ENCODE measurements at regions not wholly inside any gene's neighbourhood (a gene's known extent, or its start where the extent isn't known, plus 50 kb on each side); places are given as distances from the start of the nearest gene placed in this dataset.

DNA sequence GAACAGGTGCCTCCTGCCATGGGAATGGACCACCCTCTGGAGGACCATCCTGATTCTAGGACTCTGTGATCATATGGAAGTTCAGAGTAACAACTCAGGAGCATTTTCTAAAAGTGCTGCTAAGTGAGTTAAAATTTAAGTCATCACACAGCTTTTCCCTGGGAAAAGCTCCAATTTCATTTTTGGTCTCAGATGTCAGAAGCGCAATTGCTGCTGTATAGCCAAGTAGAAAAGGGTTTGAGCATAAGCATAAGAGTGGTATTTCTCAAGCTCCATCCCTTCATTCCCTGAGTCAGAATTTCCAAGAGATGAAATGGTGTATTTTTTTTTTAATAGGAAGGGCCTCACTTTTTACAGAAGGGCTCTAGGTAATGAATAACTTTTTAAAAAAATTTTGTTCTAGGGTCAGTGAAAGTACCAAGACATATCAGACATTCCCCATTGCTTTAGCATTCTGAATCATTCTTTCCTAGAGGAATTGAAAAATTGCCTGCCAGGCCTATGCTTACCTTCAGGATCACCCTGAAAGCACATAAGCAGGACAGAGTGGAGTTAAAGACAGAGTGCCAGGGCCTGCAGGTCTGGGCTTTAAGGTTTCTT, 564.5 kb upstream of the ISX start:
- Histone ChIP-seq H3K27ac (ENCODE audit: extremely low read length, insufficient read depth, low read length) (no peak overlapping the region), H2AFZ (ENCODE audit: low read length) (no peak overlapping the region), H3K9ac (ENCODE audit: insufficient read depth, low read depth, low read length) (no peak overlapping the region), H3K36me3 (replicated peaks in 1 of 2; ENCODE audit: control insufficient read depth in 1 of 2, insufficient read depth in 2 of 2, low read length in 2 of 2) (no peaks in the 10 kb centered on the region), H3K9me3 (ENCODE audit: low read length) (peaks cover 9% of the 10 kb centered on the region; the same call in 1 of the 2 replicates), H3K4me1 (ENCODE audit: insufficient read depth, low read length) (no peaks in the 10 kb centered on the region), H3K27me3 (ENCODE audit: control insufficient read depth in 1 of 2, insufficient read depth in 2 of 2, low read length in 2 of 2) (no peaks in the 10 kb centered on the region), H3K4me2 (ENCODE audit: low read depth, low read length) (no peak overlapping the region), H4K20me1 (ENCODE audit: insufficient read depth, low read length) (no peaks in the 10 kb centered on the region), H3K4me3 (replicated peaks in 1 of 3; ENCODE audit: insufficient read depth in 1 of 3, low read depth in 2 of 3, low read length in 3 of 3) (no peak overlapping the region), H3K79me2 (ENCODE audit: insufficient read depth, low read length) (no peaks in the 10 kb centered on the region)
- 6% methylated on average over 1 of the region's 1 CpG for WGBS (ENCODE audit: low lambda C conversion rate)
- ChIA-PET CTCF (ENCODE audit: low intra/inter-chr PET ratio, low total read pairs) (no interaction called here), POLR2A (no interaction called here)
- TF ChIP-seq ZNF280B (CRISPR knock-in tag; IDR thresholded peaks at IDR 0.05; ENCODE audit: borderline replicate concordance), result no peak
- TF ChIP-seq BRF2 (CRISPR knock-in tag; IDR thresholded peaks at IDR 0.05), result no peak
- TF ChIP-seq, protein P1, sequence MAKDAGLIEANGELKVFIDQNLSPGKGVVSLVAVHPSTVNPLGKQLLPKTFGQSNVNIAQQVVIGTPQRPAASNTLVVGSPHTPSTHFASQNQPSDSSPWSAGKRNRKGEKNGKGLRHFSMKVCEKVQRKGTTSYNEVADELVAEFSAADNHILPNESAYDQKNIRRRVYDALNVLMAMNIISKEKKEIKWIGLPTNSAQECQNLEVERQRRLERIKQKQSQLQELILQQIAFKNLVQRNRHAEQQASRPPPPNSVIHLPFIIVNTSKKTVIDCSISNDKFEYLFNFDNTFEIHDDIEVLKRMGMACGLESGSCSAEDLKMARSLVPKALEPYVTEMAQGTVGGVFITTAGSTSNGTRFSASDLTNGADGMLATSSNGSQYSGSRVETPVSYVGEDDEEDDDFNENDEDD (CRISPR knock-in tag; IDR thresholded peaks at IDR 0.05; ENCODE audit: borderline replicate concordance), result no peak
- TF ChIP-seq FIP1L1 (IDR thresholded peaks at IDR 0.05; ENCODE audit: borderline replicate concordance, insufficient read depth, low read depth, low read length), result no peak
- TF ChIP-seq TP53 (CRISPR knock-in tag; conservative IDR thresholded peaks at IDR 0.05), result no peak
- no peak for TF ChIP-seq TCF12 (IDR thresholded peaks at IDR 0.05)
- no peak for TF ChIP-seq TCF12 (CRISPR knock-in tag; IDR thresholded peaks at IDR 0.05)
- TF ChIP-seq, protein P2, sequence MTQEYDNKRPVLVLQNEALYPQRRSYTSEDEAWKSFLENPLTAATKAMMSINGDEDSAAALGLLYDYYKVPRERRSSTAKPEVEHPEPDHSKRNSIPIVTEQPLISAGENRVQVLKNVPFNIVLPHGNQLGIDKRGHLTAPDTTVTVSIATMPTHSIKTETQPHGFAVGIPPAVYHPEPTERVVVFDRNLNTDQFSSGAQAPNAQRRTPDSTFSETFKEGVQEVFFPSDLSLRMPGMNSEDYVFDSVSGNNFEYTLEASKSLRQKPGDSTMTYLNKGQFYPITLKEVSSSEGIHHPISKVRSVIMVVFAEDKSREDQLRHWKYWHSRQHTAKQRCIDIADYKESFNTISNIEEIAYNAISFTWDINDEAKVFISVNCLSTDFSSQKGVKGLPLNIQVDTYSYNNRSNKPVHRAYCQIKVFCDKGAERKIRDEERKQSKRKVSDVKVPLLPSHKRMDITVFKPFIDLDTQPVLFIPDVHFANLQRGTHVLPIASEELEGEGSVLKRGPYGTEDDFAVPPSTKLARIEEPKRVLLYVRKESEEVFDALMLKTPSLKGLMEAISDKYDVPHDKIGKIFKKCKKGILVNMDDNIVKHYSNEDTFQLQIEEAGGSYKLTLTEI (CRISPR knock-in tag; conservative IDR thresholded peaks at IDR 0.05), result no peak
- TF ChIP-seq HMGA1 (CRISPR knock-in tag; conservative IDR thresholded peaks at IDR 0.05), result no peak
- TF ChIP-seq ZNF556 (CRISPR knock-in tag; IDR thresholded peaks at IDR 0.05; ENCODE audit: borderline replicate concordance), result no peak
- DNase-seq (ENCODE audit: low spot score) (no peak), ATAC-seq (no peak), FAIRE-seq (no peak)
- in situ Hi-C loops (cut with HindIII; ENCODE audit: extremely low pct_ligation_motif_present, low pct_unique_long_range_greater_than_20kb), result no loop called here
- intact Hi-C loops (cut with micrococcal nuclease; ENCODE audit: unreplicated experiment), result no loop called here
- no TSS peak for BruUV-seq (replicated peaks)

All from HepG2 (cell line).